Osteoblast (primary cell): ENCODE measurements at regions not wholly inside any gene's neighbourhood (a gene's known extent, or its start where the extent isn't known, plus 50 kb on each side); places are given as distances from the start of the nearest gene placed in this dataset.
"Not testable (repeated sequence)": the region's sequence is repeated elsewhere in the genome, so short reads cannot be mapped to it uniquely, and the experiment has no call there.

Experiments used
- DNase-seq: peaks from one replicate; pipeline ENCODE4 v3.0.0; 2011; ENCODE audit warnings: low spot score, mixed read lengths; ENCODE audit not compliant: insufficient read length; ENCODE audit errors: missing footprints
- H2AFZ ChIP-seq: 2 replicates; pipeline ENCODE4 v1.6.0; 2011; ENCODE audit warnings: mild to moderate bottlenecking, low read length
- H3K27ac ChIP-seq: 2 replicates; pipeline ENCODE4 v1.5.1; 2011; ENCODE audit warnings: mild to moderate bottlenecking, low read depth, low read length, moderate library complexity
- H3K27me3 ChIP-seq: 2 replicates; pipeline ENCODE4 v1.6.0; 2012; ENCODE audit warnings: mild to moderate bottlenecking, control low read depth, inconsistent platforms, low read length, moderate library complexity; ENCODE audit not compliant: insufficient read depth
- H3K36me3 ChIP-seq: 2 replicates; pipeline ENCODE4 v1.5.1; 2011; ENCODE audit warnings: mild to moderate bottlenecking, low read length, control low read depth, moderate library complexity; ENCODE audit not compliant: insufficient read depth
- H3K4me1 ChIP-seq: 2 replicates; pipeline ENCODE4 v1.5.1; 2011; ENCODE audit warnings: mild to moderate bottlenecking, low read length, control low read depth, moderate library complexity; ENCODE audit not compliant: insufficient read depth
- H3K4me2 ChIP-seq: 2 replicates; pipeline ENCODE4 v1.6.0; 2011; ENCODE audit warnings: mild to moderate bottlenecking, low read length; ENCODE audit not compliant: insufficient read depth
- H3K4me3 ChIP-seq: fragments of 200-600 bp; sonication (generic); 3 replicates; pipeline ENCODE4 v1.5.1; 2012; ENCODE audit warnings: mild to moderate bottlenecking, low read length, inconsistent platforms; ENCODE audit not compliant: insufficient read depth
- H3K79me2 ChIP-seq: 2 replicates; pipeline ENCODE4 v1.6.0; 2012; ENCODE audit warnings: mild to moderate bottlenecking, low read length, control low read depth, inconsistent platforms; ENCODE audit not compliant: insufficient read depth
- H3K9me3 ChIP-seq: 2 replicates; pipeline ENCODE4 v1.5.1; 2011; ENCODE audit warnings: low read depth, low read length, control low read depth
- H4K20me1 ChIP-seq: 2 replicates; pipeline ENCODE4 v1.6.0; 2012; ENCODE audit warnings: mild to moderate bottlenecking, low read length, control low read depth; ENCODE audit not compliant: insufficient read depth
- TF ChIP-seq, protein P1 (sequence below): IDR thresholded peaks from 2 replicates; pipeline ENCODE4 v1.5.1; 2011; ENCODE audit warnings: mild to moderate bottlenecking, low read depth, low read length, moderate library complexity; ENCODE audit errors: extremely low read depth

DNA sequence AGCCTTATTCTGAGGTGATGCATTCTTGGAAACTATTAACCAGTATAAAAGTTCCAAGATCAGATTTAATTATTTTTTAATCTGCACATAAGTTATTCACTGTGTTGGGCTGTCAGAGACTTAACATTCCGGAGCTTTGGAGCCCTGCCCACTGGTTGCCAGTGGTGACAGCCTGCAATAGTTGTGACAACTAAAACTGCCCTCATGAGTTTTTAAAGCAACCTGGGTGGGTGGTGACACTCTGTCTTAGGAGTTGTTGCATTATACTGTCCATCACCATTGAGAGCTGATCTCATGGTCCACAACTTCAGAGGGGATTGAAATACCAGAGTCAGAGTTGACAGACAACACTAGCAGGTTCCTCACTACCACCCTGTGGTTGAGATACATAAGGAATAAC, 653.9 kb upstream of the USP24 start:
- H3K4me2 ChIP-seq = no peak overlapping the region
- no peaks in the 10 kb centered on the region for H3K79me2 ChIP-seq
- no peak overlapping the region for H2AFZ ChIP-seq
- peak overlapping the region; percentile 9 for H3K27ac ChIP-seq
- peak; percentile 79 for DNase-seq
- no peaks in the 10 kb centered on the region for H3K9me3 ChIP-seq
- TF ChIP-seq, protein P1, sequence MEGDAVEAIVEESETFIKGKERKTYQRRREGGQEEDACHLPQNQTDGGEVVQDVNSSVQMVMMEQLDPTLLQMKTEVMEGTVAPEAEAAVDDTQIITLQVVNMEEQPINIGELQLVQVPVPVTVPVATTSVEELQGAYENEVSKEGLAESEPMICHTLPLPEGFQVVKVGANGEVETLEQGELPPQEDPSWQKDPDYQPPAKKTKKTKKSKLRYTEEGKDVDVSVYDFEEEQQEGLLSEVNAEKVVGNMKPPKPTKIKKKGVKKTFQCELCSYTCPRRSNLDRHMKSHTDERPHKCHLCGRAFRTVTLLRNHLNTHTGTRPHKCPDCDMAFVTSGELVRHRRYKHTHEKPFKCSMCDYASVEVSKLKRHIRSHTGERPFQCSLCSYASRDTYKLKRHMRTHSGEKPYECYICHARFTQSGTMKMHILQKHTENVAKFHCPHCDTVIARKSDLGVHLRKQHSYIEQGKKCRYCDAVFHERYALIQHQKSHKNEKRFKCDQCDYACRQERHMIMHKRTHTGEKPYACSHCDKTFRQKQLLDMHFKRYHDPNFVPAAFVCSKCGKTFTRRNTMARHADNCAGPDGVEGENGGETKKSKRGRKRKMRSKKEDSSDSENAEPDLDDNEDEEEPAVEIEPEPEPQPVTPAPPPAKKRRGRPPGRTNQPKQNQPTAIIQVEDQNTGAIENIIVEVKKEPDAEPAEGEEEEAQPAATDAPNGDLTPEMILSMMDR = no peak
- peaks cover 22% of the 10 kb centered on the region for H3K4me1 ChIP-seq
- no peaks in the 10 kb centered on the region for H3K27me3 ChIP-seq
- H4K20me1 ChIP-seq = no peaks in the 10 kb centered on the region
- H3K4me3 ChIP-seq = no peak overlapping the region
- H3K36me3 ChIP-seq = no peaks in the 10 kb centered on the region

DNA sequence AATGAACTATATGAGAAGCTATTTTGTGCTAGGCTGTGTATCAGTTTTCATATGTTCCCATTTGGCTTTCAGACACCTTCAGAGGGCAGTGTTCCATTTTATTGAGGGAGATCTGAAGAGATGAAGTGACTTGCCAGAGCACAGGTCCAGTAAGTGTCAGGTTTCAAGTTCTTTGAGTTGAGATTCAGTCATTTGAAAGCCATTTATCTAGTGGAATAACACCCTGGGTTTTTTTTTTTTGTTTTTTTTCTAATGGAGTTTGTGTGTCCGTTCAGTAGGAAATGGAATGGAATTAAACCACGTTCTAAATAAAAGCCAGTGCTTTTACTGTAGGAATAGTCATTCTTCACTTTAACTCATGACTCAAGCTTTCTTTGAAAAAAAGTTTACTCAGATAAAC, 652.9 kb upstream of the USP24 start:
- Histone ChIP-seq H3K27me3 (no peaks in the 10 kb centered on the region), H3K27ac (peak overlapping the region; percentile 31), H3K79me2 (no peaks in the 10 kb centered on the region), H3K9me3 (no peaks in the 10 kb centered on the region), H3K36me3 (no peaks in the 10 kb centered on the region), H3K4me2 (peak overlapping the region; percentile 23), H3K4me3 (no peak overlapping the region), H4K20me1 (no peaks in the 10 kb centered on the region), H3K4me1 (peaks cover 22% of the 10 kb centered on the region), H2AFZ (peak overlapping the region; percentile 67)
- TF ChIP-seq, protein P1 = peak; percentile 13
- no peak for DNase-seq

DNA sequence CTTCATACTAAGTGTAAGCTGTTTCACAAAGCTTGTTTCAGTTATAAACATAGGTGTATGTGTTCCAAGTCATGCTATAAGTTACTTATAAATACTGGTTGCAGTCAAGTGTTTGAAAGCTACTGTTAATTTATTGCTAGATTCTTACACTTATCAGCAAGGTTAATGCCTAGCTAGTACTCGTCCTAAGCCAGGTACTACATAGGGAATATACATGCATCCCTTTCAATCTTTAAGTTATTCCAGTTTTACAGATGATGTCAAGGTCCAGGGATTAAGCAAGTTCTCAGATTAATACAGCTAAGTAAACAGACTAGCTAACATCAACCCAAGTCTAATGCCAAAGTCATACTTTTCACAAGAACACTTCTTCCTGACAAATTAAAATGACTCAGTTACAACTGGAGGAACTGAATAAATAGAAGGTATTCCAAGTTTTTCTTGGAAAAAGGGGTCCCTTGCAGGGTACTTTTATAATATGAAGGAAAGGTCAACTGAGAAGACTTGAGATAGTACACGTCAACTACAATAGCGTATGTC, 652.2 kb upstream of the USP24 start:
- Histone ChIP-seq H3K4me2 (no peak overlapping the region), H3K27me3 (no peaks in the 10 kb centered on the region), H3K27ac (no peak overlapping the region), H2AFZ (no peak overlapping the region), H3K4me3 (no peak overlapping the region), H3K9me3 (no peaks in the 10 kb centered on the region), H3K79me2 (no peaks in the 10 kb centered on the region), H3K4me1 (peaks cover 22% of the 10 kb centered on the region), H4K20me1 (no peaks in the 10 kb centered on the region), H3K36me3 (no peaks in the 10 kb centered on the region)
- TF ChIP-seq, protein P1 = no peak
- no peak for DNase-seq

DNA sequence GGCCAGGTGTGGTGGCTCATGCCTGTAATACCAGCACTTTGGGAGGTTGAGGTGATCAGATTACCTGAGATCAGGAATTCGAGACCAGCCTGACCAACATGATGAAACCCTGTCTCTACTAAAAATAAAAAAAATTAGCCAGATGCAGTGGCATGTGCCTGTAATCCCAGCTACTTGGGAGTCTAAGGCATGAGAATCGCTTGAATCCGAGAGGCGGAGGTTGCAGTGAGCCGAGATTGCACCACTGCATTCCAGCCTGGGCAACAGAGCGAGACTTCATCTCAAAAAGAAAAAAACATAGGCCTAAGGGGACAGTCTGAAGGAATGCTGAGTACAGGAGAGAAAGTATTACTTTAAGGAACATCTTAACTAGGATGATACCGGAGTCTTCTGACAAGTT, 650.6 kb upstream of the USP24 start:
- H3K36me3 ChIP-seq, H3K27ac ChIP-seq, DNase-seq, H4K20me1 ChIP-seq, H2AFZ ChIP-seq, H3K4me2 ChIP-seq, H3K27me3 ChIP-seq, H3K4me3 ChIP-seq, H3K9me3 ChIP-seq, H3K79me2 ChIP-seq: not testable (repeated sequence)
- H3K4me1 ChIP-seq = peaks cover 22% of the 10 kb centered on the region
